ENCODE measurements at regions not wholly inside any gene's neighbourhood (a gene's known extent, or its start where the extent isn't known, plus 50 kb on each side); places are given as distances from the start of the nearest gene placed in this dataset.

- no peak for TF ChIP-seq REST (IDR thresholded peaks at IDR 0.05; ENCODE audit: unreplicated experiment)
Observed at GRCh38 chr16:51872524-51872923, 674.4 kb downstream of the TOX3 start (continued).

DNA sequence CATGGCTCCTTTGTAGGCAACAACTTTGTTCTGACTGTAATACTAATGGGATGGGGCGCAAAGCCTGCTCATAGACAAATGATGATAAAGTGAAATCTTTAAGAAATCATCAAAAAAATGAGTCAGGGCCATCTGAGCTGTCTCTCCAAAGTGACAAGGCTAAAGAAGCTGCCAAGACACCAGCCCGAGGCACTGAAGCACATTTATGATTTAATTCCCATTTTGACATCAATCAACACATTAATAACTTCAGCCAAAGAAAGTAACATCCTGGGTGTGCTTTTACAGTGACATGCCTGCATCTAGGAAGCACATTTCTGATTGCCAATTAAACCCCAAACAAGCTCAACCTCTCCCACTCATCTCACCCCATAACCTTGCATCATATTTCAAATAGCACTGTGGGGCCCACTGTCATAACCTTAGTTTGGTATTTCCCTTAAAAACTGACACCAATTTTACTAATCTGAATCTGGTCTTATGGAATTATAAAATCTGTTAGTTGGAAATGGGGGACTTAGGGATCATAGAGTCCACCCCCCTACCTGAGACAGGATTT is 676.6 kb downstream of the TOX3 start:
- Mint-ChIP-seq H3K4me3 (no peak overlapping the region), H3K27me3 (ENCODE audit: insufficient read depth, low read depth, poor library complexity) (no peaks in the 10 kb centered on the region), H3K9me3 (no peaks in the 10 kb centered on the region; the same call in 2 of the 3 replicates), H3K27ac (no peak overlapping the region; the same call in 1 of the 2 replicates), H3K36me3 (ENCODE audit: low read depth) (no peaks in the 10 kb centered on the region), H3K4me1 (peaks cover 21% of the 10 kb centered on the region)
- Histone ChIP-seq H3K4me1 (ENCODE audit: insufficient read depth) (peaks cover 7% of the 10 kb centered on the region; the same call in 1 of the 2 replicates), H3K27me3 (ENCODE audit: insufficient read depth) (no peaks in the 10 kb centered on the region), H3K27ac (ENCODE audit: low read depth) (no peak overlapping the region), H4K20me1 (replicated peaks; ENCODE audit: insufficient read depth) (no peaks in the 10 kb centered on the region), H3F3A (replicated peaks; ENCODE audit: low read depth) (no peaks in the 10 kb centered on the region), H2AFZ (no peak overlapping the region), H3K9me2 (ENCODE audit: insufficient read depth) (no peaks in the 10 kb centered on the region), H3K4me2 (no peak overlapping the region), H3K36me3 (ENCODE audit: insufficient read depth) (no peaks in the 10 kb centered on the region), H3K4me3 (no peak overlapping the region), H3K79me2 (replicated peaks; ENCODE audit: insufficient read depth) (no peaks in the 10 kb centered on the region)
- DNase-seq (ENCODE audit: low spot score) = no peak
- no peak for ATAC-seq
- no peak for TF ChIP-seq JUNB (IDR thresholded peaks at IDR 0.05; ENCODE audit: unreplicated experiment)
- no peak for TF ChIP-seq EZH2phosphoT487 (IDR thresholded peaks at IDR 0.05; ENCODE audit: unreplicated experiment)
- no peak for TF ChIP-seq POLR2AphosphoS5 (IDR thresholded peaks at IDR 0.05; ENCODE audit: low read depth)
- TF ChIP-seq REST (IDR thresholded peaks at IDR 0.05; ENCODE audit: unreplicated experiment) = no peak
- TF ChIP-seq ETS1 (IDR thresholded peaks at IDR 0.05) = no peak
- TF ChIP-seq, protein P1, sequence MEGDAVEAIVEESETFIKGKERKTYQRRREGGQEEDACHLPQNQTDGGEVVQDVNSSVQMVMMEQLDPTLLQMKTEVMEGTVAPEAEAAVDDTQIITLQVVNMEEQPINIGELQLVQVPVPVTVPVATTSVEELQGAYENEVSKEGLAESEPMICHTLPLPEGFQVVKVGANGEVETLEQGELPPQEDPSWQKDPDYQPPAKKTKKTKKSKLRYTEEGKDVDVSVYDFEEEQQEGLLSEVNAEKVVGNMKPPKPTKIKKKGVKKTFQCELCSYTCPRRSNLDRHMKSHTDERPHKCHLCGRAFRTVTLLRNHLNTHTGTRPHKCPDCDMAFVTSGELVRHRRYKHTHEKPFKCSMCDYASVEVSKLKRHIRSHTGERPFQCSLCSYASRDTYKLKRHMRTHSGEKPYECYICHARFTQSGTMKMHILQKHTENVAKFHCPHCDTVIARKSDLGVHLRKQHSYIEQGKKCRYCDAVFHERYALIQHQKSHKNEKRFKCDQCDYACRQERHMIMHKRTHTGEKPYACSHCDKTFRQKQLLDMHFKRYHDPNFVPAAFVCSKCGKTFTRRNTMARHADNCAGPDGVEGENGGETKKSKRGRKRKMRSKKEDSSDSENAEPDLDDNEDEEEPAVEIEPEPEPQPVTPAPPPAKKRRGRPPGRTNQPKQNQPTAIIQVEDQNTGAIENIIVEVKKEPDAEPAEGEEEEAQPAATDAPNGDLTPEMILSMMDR (conservative IDR thresholded peaks at IDR 0.05; ENCODE audit: low read depth in 2 of 2) = no peak
- TF ChIP-seq STAT1 (IDR thresholded peaks at IDR 0.05; ENCODE audit: unreplicated experiment) = no peak
- TF ChIP-seq ZNF331 (CRISPR knock-in tag; IDR thresholded peaks at IDR 0.05; ENCODE audit: low read depth) = no peak
- no peak for TF ChIP-seq NANOG (IDR thresholded peaks at IDR 0.05; ENCODE audit: borderline replicate concordance)
